T-helper 1 cell treated with Interleukin-12 subunit alpha and Interleukin-12 subunit beta and Interleukin-4 antibody, amounts not matched to agents 30 ng/mL and 1 ng/mL, for 36 hours (primary cell): ENCODE measurements at regions not wholly inside any gene's neighbourhood (a gene's known extent, or its start where the extent isn't known, plus 50 kb on each side); places are given as distances from the start of the nearest gene placed in this dataset.
"Not testable (repeated sequence)": the region's sequence is repeated elsewhere in the genome, so short reads cannot be mapped to it uniquely, and the experiment has no call there.

Experiments used
- intact Hi-C: fragments of 100-400 bp; cut with micrococcal nuclease; formaldehyde crosslinking; loops from one replicate; pipeline ENCODE4 v1.15.1; 2024

- intact Hi-C loops: not testable (repeated sequence)
These were observed 1029.6 kb downstream of the TLE1 start for GRCh38 chr9:80659751-80660150.

- intact Hi-C loops: no loop called here
These were observed 1038.3 kb downstream of the TLE1 start for GRCh38 chr9:80651044-80651443.

- intact Hi-C loops: no loop called here
These were observed 1039.9 kb downstream of the TLE1 start for GRCh38 chr9:80649496-80649895.

GRCh38 chr9:80649001-80649420 lies 1040.3 kb downstream of the TLE1 start:
- intact Hi-C loops: no loop called here

DNA sequence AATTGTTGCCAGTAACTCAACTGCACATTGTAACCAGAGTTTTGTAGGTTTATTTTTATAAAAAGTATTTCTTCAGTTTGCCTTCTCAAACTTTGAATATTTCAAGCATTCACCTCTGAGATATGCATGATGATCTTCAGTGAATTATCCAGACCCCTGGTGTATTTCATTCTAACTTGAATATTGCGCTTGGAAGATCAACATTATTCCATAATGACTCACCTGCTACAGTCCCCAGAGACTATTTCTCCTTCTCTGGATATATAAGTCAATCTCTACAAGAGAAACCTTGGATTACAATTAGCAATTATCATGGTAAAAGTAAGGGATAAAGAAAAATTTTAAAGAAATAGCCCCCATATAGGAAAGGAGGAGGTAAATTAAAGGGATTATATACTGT lies 1041.0 kb downstream of the TLE1 start:
- intact Hi-C loops: no loop called here

DNA sequence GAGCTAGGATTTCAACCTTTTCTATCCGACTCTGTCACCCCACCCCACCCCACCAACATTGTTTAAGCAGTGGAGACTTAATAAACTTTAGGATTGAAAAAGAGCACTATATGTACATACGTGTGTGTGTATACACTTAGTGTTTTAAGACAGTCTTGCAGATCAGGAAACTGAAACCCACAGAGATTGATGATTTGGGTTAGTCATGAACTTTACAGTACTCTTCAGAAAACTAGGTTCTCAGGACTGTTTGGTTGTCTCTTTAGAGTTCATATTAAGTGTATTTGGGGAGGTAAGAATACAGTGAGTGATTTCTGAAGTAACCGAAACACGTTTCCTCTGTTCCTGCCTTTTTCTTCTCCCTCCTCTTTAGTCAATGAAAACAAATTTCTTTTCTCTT lies 1043.1 kb downstream of the TLE1 start:
- intact Hi-C loops: no loop called here

DNA sequence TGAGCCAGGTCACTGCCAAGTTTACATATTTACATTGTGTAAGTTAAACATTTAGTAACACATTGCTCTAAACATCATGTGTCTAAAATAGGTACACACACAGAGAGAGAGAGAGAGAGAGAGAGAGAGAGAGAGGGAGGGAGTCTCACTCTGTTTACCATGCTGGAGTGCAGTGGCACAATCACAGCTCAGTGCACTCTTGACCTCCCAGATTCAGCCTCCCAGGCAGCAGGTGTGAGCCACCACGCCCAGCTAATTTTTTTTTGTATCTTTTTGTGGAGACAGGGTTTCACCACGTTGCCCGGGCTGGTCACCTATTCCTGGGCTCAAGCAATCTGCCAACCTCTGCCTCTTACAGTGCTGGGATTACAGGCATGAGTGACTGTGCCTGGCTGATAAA lies 1045.3 kb downstream of the TLE1 start:
- intact Hi-C loops: no loop called here

DNA sequence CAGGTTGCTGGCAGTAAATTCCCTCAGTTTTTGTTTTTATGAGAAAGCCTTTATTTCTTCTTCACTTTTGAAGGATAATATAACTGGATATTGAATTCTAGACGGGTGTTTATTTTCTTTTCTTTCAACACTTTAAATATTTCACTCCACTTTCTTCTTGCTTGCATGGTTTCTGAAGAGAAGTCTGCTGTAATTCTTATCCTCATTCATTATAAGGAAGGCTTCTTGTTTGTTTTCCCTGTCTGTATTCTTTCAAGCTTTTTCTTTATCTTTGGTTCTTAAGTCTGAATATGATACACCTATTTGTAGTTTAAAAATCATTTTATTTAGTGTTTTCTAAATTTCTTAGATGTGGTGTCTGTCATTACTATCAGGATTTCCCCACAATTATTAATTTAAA lies 1054.3 kb downstream of the TLE1 start:
- intact Hi-C loops: no loop called here

DNA sequence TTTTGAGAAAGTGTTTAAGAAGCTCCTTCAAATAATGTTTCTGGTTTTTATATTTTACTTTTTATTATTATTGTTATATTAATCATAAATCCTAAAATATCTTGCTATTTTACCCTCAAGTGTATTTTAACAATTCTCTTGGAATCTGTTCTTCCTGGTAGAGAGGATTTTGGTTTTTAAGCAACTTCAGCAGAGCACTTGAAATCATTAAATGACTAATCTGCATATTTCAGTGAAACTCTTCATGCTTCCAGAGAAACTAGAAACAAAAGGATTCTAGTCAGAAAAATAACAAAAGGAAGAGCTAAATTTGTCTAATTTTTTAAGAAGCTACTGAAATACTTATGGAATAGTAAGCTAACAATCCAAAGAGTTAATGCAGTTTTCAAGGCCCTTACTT lies 1057.3 kb downstream of the TLE1 start:
- intact Hi-C loops: no loop called here

DNA sequence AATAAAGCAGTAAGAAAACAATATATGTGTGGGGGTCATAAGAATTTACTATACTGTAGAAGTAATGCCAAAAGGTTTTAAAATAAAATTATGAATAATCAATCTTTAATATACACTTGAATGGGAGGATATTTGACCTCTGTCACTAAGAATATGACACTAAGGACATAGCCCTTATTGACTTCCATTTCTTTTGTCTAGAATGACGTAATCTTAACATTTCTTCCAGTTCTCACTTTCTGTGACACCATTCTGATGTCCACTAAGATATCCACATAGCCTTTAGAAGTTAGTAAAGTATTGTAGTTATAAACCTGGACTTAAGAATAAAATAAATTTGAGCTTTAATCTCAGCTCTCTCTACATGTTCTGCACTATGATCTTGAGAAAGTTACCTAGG lies 1050.7 kb downstream of the TLE4 start:
- intact Hi-C loops: loop anchor here (10.0 kb wide), 1 partner anchor 368 kb away; no protein-coding TSS in a partner anchor

DNA sequence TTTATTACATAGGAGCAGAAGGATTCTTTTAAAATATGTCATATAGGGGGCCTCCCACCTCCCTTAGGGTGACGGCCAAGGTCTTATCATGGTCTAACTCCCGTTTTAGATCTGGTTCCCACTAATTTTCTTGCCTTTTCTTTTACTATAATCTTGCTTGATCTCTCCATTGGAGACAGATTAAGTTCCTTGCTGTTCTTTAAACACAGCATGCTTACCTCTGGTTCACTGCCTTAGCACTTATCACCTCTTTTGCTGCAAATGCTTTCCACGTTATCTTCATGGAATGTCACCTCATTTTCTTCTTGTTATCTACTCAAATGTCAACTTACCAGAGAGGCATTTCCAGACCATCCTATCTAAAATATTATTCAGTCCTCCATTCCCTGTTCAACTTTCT lies 1047.6 kb downstream of the TLE4 start:
- intact Hi-C loops: no loop called here

GRCh38 chr9:80615964-80616363 lies 1044.2 kb downstream of the TLE4 start:
- intact Hi-C loops: no loop called here

- intact Hi-C loops: no loop called here
These were observed 1034.0 kb downstream of the TLE4 start for GRCh38 chr9:80605793-80606192.

DNA sequence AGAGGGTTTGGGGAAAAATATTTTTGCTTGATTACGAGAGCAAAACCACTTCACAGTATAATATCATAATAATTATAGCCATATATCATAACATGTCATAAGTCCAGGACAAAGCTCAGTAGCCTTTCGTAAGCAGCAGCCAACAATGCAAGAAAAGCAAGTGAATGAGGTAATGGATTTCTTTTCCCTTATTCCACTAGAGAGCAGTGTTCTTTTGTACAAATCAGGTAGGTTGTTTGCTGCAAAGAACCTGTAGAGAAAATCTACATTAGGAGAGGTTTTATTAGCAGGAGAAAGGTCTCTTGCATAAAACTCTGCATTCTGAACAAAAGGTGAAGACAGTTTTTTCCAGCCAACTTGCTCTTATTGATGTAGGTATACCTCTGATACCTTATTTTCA lies 1033.4 kb downstream of the TLE4 start:
- intact Hi-C loops: no loop called here

GRCh38 chr9:80602291-80602690 lies 1030.5 kb downstream of the TLE4 start:
- intact Hi-C loops: no loop called here

GRCh38 chr9:80596579-80596978 lies 1024.8 kb downstream of the TLE4 start:
- intact Hi-C loops: no loop called here

GRCh38 chr9:80595192-80595591 lies 1023.4 kb downstream of the TLE4 start:
- intact Hi-C loops: no loop called here

DNA sequence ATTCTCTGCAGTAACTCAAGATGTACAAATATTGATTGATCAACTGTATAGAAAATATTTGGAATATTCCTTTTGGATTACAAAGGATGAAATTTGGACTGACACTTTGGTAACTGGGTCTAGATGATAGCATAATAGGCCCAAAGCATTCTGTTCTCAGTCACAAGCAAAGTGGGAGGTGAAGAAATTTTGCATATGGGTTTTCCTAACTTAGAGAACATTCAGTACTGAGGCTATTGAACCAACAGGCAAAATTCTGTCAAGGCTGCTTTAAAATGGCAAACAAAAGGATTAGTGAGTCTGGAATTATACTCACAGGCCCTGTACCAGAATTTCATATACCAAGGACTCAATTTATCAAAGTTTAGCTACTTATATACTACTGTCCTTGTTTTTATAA lies 1020.6 kb downstream of the TLE4 start:
- intact Hi-C loops: no loop called here

DNA sequence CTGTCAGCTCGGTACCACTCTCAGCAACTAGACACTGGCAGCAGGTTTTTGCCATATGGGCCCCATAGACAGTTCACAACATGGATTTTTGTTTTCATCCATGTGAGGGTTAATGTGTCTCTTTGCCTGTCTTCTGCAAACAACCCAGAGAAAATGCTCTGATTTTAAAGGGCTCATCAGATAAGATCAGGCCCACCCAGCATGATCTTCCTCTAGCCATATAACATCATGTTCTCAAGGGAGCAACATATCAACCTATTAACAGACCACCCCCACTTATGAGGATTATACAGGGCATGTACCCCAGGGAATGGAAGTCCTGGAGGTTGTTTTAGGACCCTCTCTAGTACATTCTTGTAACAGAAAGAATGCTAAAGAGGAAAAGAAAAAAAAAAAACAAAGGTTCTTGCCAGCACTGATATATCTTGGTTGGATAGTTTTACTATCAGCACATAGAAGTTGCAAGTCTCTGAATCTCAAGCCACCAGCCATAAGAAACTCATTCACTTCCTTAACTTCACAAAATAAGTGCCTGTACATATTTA lies 1015.1 kb downstream of the TLE4 start:
- intact Hi-C loops: no loop called here

DNA sequence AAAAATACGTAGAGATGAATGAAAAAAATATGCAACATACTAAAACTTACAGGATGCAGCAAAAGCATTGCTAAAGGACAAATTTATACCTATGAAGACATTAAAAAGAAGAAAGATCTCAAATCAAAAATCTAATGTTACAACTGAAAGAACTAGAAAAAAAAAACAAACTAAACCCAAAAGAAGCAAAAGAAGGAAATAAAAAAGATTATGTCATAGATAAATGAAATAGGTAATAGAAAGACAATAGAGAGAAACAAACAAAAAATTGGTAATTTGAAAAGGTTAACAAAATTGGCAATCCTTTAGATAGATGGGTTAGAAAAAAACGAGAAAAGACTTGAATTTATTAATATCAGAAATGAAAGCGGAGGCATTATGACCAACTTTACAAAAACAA lies 1000.2 kb downstream of the TLE4 start:
- intact Hi-C loops: no loop called here

DNA sequence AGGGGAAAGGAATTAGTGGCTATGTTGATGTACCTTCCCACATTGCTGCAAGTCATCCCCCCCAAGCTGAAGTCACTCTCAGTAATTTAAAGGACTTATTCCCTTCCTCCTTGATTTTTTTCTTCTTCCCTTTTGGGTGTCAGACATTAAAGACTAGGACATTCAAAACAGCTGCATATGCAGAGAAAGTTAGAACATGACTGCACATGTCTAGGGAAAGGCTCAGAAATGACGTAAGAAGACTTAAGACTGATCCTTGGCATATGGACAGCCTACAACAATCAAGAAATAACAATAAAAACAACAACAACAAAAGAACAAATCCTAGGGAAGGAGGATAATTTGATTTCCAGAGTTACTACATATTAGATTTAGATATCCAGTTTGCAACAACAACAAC lies 997.5 kb downstream of the TLE4 start:
- intact Hi-C loops: no loop called here

- intact Hi-C loops: no loop called here
These were observed 989.8 kb downstream of the TLE4 start for GRCh38 chr9:80561526-80561925.

GRCh38 chr9:80560976-80561375 lies 989.2 kb downstream of the TLE4 start:
- intact Hi-C loops: no loop called here

GRCh38 chr9:80557256-80557655 lies 985.5 kb downstream of the TLE4 start:
- intact Hi-C loops: no loop called here
